CD4-positive, alpha-beta T cell treated with Interleukin-4 for 1 hour (primary cell): ENCODE measurements at regions not wholly inside any gene's neighbourhood (a gene's known extent, or its start where the extent isn't known, plus 50 kb on each side); places are given as distances from the start of the nearest gene placed in this dataset.

Experiments
- DNase-seq, 2 donors: peaks; one replicate each; pipeline ENCODE4 v3.0.0-alpha.2; 2020 to 2022

DNA sequence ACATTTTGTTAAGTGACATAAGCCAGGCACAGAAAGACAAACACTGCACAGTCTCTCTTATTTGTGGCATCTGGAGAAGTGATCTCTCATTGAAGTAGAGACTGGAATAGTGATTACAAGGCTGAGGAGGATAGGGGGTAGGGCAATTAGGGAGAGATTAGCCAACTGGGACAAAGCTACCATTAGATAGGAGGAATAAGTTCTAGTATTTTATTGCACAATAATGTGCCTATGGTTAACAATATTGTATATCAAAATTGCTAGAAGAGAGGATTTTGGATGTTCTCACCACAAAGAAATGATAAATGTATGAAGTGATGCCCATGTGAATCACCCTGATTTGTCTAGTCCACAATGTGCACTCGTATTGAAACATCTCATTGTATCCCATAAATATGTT lies 281.8 kb downstream of the MTRR start:
- no peak for DNase-seq

DNA sequence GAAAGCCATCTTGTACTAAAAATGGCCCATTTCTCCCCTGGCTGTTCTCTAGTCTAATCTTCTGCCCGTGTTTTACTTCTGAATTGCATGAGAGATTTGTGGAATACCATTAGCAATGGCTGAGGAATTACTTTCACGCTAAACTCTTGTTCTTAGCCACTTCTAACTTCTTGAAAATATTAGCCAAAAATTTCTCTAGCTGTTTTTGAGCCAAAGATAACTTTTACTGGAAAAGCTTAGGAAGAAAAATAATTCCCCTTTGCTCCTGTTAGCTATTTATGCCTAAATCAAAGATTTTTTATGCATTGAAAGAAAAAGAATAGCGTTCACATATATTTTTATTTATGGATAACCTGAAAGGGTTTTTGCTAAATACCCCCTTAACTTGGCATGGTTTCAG lies 287.8 kb downstream of the MTRR start:
- DNase-seq = no peak

DNA sequence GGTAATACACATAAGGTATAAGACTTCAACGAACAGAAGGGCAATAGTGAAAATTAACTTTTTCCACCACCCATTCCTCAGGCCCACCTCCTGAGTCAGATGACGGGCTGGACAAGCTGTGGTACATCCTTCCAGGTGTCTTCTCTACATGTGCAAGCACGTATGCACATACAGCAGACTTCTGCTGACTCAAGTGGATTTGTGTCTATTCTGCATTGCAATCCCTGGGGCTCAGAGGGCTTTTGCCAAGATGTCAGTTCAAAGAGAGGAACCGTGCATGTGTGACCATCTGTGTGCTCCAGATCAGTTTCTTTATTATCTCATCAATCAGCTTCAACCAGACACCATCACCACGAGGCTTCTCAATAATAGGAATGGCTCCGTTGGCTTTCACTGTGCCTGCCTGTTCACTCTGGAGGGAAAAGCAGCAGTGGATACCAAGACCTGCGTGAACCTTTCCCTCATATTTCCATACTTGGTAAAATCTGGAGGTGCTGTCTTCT lies 288.4 kb downstream of the MTRR start:
- no peak for DNase-seq

DNA sequence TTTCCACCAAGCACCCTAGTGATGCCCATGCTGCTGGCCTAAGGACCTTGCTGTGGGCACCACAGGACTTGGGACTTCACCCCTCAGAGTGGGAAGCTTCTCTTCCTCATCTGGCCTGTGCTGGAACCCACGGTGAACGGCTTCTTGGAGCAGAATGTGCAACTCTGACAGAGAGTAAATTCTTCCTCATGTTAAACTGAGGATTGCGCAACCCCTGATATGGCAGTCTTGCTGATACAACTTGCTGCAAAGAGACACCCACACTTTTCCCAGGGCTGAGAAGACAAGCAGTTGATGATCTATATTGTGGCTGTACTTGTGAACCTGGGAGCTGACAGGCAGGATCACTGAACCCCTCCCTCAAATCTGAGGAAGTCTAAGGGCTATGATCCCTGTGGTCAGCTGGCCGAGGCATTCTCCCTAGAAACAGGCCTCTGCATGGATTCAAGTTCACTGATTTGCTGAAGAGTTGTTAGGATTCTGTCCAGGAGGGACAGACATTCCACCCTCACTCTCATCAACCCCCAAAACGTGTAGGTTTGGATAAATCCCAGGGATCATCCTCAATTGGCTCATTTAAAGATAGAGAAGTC lies 307.2 kb downstream of the MTRR start:
- DNase-seq = no peak

DNA sequence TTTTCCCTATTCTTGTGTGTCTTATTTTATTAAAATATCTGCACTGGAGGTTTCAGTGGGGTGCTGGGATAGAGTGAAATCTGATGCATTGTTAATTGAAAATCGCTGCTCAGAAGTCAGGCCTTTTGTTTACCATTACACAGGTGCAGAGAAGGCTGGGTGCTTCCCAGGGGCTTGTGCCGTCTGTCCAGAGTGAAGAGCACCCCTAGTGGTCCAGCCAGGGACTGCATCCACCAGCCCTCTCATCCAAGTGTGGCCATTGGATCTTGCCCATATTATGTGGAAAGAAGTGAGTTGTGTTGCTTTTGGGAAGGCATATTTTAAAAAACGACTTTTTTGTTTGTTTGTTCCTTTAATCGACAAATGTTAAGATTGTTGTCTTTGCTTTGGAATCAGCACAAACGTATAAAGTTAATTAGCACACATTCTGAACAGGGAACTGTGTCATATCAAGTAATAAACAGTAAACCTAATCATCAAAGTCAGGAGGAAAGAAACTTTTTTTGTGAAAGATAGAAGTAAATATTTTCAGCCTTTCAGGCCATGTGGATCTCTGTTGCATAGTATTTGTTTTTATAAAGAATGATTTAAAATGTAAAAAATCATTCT lies 315.6 kb downstream of the MTRR start:
- peak in 1 of 2 donors; percentile 13 for DNase-seq

DNA sequence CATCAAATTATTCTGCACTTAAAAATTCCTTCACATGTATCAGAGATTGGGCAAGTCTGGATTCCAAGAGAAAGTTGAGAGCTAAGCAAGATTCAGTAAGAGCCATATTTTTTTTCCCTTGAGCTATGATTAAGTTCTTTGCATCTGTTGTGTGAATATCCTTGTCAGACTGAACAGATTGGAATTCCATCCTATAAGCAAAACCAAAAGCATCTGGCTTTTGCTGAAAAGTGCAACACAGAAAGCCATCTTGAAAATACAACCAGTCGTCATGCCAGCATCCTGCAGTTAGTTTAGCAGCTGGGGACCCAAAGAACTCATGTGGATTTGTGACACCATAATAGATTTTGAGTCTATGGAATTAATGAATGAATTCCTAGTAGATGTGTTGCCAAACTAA lies 316.9 kb downstream of the MTRR start:
- no peak for DNase-seq

DNA sequence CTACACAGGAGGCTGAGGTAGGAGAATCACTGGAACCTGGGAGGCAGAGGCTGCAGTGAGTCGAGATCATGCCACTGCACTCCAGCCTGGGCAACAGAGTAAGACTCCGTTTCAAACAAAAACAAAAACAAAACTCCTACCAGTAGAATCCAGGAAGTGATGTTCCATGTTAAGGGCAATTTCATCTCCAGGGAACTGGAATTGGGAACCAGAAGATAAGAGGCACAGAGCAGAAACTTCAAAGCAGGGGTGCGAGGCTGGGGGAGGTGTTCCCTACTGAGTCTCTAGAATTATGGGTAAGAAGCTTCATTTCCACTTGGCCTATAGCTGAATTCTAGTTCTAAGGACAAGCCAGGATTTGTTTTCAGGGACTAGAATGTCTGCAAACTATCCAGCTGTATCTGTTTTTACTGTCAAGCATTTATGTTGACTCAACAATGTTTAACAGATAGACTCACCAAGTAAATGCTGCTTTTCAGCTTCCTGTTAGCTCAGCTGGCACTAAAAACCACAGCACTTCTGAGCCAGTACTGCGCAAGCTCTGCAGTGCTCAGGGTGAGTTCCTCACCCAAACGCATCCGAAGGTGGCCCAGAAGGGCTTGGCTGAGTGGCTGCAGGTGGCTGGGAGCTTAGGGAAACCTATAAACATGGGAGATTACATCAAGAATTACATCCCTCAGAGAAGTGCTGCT lies 320.1 kb downstream of the MTRR start:
- DNase-seq = no peak

DNA sequence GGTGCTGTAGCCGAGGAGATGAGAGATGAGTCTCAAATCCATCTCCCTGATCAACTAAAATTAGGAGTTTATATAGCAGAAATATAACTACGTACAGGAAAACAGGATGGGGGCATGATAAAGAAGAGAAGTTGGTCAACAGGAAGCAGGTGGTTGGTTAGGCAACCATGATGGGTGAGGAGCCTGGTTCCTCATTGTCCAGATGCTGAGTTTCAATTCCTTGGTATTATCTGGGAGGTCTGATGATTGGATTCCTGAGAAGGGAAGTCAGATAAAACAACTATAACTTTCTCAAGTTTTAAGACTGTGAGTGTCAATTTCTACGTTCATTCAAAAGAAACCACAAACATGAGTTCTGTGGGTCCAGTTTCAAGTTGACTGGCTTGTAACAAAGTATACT lies 323.9 kb downstream of the MTRR start:
- DNase-seq = no peak

DNA sequence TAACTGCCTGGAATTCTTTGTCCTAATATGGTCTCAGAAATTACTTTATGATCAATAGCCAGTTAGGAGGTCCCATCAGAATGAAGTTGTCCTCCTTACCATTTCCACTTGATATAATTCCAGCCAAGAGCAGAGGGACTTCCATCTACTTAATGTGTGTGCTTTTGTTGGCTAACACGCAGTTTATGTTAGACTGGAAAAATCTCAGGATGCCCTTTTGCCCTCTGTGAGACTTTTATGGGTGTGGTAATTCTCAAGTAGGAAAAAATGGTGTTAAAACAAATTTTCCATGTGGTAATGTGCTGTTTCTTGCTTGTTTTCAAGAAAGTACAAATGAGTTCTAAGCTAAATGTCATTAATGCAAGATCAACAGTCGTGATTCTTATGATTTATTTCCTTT lies 327.1 kb downstream of the MTRR start:
- DNase-seq = no peak

DNA sequence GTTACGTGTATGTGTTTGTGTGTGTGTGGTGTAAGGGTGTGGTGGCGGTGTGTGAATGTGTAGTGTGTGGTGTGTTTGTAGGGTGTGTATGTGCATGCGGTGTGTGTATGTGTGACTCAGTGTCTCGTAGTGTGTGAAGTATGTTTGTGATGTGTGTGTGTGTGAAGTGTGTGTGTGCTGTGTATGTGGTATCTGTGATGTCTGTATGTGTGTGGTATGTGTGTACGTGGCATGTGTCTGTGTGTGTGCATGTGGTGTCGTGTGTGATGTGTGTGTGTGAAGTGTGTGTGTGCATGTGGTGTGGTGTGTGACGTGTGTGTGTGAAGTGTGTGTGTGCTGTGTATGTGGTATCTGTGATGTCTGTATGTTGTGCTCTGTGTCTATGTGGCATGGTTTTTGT lies 339.4 kb downstream of the MTRR start:
- DNase-seq = no peak

DNA sequence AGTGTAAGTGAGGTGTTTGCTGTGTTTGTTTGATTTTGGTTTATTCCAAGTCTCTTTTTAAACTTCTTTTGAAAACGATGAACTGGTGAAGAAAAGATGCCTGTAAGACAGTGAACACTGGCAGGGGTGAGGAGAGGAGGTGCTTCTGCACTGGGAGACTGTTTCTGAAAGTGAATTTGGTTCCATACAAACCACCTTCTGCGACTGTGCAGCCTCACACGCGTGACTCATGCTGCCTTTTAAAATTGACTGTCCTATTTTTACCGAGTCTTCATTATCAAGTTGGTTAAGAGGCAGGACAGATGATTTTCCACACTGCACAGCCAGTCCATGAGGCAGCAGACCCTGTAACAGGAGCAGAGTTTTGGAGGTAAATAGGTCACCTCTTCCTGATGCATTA lies 340.6 kb downstream of the MTRR start:
- DNase-seq = no peak

DNA sequence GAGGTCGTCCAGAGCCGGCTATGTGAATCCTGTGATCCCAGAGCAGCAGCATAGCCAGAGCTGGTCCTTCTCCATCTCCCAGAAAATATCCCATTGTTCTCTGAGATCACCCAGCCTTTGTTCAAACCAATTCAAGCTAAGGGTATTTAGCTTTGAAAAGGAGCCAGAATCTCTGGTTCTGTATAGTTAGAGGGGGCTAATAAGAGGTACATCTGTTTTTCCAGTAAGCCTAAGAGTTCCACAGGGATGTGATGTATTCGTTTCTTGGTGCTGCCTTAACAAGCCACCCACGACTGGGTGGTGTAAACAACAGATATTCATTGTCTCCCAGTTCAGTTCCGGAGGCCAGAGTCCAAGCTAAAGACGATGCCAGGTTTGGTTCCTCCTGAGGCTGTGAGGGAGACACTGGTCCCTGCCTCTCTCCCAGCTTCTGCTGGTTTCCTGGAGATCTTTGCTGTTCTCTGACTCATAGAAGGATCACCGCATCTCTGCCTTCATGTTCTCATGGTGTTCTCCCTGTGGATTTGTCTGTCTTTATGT lies 344.8 kb downstream of the MTRR start:
- no peak for DNase-seq

DNA sequence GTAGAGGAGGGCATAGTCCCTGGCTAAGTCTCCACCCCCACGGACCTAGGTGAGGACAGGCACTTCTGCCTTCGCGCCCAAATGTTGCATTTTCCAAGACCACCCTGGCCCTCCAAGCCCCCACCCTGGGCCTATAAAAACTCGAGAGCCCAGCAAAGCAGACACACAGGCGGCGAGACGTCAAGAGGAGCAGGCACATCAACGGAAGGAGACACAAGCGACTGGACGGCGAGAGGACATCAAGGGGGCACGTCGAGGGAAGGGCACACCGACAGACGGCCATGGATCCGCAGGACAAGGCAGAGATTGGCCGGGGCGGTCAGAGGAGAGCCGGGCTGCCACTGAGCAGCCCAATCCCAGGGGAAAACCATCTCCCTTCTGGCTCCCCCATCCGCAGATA lies 348.0 kb downstream of the MTRR start:
- DNase-seq = no peak

DNA sequence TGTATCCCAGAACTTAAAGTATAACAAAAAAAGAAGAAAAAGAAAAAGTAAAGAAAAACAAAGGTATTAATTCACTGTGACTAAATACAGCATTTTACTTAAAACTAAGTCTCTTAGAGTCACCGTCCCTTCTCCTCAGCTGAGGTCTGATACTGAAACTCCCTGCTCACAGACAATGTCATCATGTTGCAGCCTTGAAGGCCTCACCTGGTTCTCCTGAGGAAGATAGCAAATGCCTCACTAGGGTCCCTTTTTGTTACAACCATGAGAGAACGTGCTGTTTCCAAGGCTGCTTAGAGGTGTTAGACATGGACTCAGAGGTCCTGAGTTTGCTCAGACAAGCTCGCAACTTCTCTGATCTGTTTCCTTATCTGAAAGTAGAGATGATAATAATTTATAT lies 357.2 kb downstream of the MTRR start:
- DNase-seq = no peak

DNA sequence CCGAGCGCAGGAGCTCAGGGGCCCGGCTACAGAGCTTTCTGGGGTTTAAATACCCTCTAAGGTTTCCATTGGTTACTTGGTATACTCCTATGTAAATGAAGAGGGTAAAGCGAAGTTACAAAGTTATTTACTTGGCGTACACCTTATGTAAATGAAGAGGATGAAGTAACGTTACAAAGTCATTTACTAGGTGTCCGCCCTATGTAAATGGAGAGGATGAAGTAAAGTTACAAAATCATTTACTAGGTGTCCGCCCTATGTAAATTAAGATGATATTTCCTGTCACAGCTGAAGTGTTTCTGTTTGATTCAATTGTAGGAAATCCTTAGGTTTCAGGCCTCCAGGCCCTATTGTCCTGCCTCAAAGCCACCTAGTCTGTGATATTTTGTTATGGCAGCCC lies 358.2 kb downstream of the MTRR start:
- DNase-seq = no peak

DNA sequence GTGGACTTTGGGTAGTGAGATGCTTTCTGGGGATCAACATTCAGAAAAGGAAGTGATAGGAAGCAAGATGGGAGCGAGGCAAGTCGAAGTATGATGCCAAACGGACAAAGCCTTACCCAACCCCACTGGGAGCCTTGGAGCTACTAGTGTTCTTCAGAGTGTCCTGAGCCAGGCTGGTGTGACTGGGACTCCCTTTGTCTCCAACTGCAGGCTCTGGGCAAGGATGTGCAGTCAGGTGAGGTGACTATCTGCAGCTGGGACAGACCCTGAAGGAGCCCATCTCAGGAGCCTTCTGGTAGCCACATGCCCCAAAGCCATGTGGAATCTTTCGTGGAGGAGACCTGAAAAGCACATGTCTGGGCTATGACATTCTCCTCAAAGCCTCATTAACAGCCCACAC lies 360.6 kb downstream of the MTRR start:
- DNase-seq = no peak

DNA sequence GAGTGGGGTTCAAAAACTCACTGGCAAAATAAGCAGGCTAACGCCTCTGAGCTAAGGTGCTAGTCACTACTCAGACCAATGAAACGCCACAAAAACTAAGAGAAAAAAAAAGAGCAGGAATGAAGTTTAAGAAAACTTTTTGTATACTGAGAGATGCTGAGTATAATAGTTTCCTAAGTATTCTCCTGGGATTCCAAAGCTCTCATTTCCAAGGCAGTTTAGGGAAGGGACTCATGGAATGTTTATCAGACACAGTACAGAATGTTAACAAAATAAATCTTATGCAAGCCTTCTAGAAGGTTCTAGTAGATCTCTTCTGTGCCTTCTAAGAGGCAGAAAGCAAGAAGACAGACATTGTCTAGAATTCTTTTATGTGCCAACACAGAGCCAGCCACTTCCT lies 361.9 kb downstream of the MTRR start:
- no peak for DNase-seq

DNA sequence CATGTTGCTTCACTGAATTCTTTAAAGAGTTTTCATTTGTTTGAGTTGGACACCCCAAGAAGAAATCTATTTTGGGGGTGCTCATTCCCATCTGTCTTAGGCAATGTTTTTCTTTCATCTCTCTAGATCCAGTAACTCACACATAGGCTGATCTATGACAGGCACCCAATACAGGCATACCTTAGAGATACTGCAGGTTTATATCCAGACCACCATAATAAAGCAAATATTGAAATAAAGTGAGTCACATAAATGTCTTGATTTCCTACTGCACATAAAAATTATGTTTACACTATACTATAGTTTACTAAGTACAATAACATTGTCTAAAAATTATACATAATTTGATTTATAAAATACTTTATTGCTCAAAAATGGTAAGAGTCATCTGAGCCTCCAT lies 364.5 kb downstream of the MTRR start:
- DNase-seq = no peak

DNA sequence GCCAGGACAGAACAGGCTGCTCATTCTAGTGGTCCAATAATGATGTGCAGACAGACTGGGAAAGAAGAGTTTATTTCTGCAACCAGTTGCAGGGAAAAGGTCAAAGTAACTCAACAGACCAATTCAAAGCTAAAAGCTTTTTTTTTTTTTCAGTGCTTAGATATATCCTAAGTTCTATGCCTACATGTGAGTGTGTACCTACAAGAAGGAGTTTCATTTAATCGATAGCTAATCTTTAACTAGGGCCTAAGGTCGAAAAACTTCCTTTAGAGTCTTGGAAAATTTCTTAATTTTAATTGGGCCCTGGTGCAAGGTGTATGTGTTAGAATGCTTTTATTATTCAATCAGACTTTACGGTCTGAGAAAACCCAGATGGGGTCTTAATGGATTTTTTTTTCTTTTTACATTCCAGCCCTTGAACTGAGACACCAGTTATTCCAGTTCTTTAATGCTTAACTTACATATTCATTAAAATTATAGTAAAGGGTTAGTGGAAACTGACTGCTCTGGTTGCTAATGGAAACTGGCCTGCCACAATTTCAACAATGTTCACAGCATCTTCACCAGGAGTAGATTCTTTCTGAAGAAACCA lies 365.3 kb downstream of the MTRR start:
- no peak for DNase-seq

DNA sequence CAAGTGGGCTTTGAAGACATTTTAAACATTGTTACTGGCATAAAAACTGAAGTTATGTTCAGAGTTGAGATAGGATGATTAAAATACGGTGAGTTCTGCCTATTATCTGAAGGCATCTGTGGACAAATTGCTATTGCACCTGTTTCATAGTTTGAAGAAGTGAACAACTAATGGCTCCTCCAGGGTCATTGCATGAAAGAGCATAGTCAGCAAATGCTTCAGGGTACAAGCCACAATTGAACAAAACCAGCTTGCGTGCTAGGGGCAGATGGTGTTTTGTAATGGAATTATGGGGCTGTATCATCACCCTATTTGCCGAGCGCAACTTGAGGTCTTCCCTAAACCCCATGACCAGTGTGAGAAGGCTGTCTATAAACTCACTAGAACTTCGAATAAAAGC lies 369.1 kb downstream of the MTRR start:
- no peak for DNase-seq

DNA sequence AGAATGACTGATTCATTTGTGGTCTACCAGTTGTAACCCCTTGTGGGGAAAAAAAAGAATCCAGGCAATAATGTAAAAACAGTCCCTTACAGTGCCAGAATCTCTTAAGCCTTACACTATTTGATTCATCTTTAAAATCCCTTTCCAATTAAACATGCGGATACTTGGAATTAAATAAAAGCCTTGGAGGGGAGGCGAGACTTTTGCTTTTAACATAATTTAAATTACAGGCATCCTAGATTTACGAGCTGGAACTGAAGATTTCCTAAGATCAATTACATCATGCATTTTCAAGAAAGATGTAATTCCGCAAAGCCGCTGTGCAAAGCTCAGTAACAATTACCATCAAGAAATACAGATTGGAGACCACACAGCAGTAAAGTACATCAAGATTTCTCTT lies 370.2 kb downstream of the MTRR start:
- no peak for DNase-seq

DNA sequence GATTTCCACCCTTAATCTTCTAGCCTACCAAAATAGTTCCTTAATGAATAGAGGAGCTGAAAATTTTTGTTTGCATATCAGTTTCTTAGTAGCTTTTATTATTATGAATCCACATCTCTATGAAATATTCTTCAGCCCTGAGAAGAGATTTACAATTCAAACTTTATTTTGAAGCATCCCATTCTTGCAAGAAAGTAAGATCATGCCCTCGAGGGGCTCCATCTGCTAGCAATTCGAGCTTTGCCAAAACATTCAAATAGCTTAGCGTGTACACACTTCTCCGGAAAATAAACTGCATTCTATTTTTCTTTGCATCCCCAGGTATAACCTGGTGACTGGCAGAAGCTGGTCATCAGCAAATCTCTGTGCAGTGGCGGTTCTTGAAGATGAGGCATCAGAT lies 370.7 kb downstream of the MTRR start:
- no peak for DNase-seq

DNA sequence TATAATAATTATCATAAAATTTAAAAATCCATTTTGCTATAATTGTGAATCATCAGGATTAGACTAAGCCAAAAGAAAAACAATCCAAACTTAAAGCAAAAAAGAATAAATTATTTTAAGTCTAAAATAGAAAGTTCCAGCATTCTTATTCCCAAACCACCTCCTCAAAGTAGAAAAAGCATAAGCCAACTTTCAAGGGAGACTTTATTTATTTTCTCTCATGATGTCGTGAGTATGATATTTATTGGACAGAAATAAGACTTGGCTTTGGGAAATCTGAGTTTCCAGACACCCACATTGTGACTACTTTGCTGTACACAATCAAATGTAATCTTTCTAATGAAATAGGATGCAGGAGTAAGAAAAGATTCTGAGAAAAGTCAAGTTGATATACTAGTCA lies 372.1 kb downstream of the MTRR start:
- no peak for DNase-seq

DNA sequence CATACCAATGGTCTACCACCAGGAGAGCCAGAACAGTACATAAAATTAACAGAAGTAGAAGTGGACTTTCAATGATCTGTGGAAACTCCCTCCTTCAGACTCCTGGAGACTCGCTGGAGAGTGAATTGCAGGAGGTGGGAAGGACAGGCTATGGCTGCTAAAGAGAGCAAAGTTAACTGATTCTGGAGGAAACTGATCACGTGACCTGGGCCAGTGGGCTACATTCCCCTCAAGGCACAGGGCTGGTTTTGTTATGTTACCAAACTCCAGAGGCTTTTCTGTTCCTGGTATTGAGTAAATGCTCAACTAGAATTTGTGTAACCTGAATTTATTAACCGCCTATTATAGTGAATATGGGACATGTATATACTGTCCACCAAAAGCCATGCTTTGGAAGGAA lies 372.6 kb downstream of the MTRR start:
- DNase-seq = no peak
